Thyroid gland (tissue), 4 donors: ENCODE measurements at regions not wholly inside any gene's neighbourhood (a gene's known extent, or its start where the extent isn't known, plus 50 kb on each side); places are given as distances from the start of the nearest gene placed in this dataset.

ENCODE experiments used
- POLR2A ChIP-seq, 2 donors: fragments of 450-650 bp; IDR thresholded peaks; one replicate each; pipeline ENCODE4 v1.6.1; 2017; ENCODE audit warnings: antibody characterized with exemption in 2 of 2, mild to moderate bottlenecking in 2 of 2, moderate library complexity in 1 of 2
- TF ChIP-seq, protein P1 (sequence below), 6 experiments: fragments of 200-600 bp in 3 of 6; fragments of 450-650 bp in 3 of 6; sonication (generic) in 3 of 6; IDR thresholded peaks; one replicate each; pipeline ENCODE4 v1.5.1; 2016 to 2019; ENCODE audit warnings: antibody characterized with exemption in 6 of 6, mild to moderate bottlenecking in 2 of 6, inconsistent platforms in 1 of 6, moderate library complexity in 1 of 6

DNA sequence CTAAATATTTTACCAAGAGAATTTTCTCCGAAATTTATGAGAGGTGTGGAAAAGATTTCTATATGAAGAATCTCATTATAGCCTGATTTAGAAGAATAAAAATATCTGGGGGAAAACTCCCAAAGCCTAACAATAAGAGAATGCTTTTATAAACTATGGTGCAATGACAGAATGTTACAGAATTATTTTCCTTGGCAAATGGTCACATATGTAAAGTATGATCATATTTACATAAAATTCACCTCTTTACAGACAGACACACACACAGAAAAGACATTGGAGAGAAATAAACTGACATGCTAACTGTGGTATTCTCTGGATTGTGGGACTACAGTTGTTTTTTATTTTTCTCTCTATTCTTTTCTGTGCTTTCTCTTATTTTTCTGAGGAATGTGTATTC is 226.3 kb upstream of the USP24 start:
- TF ChIP-seq, protein P1, sequence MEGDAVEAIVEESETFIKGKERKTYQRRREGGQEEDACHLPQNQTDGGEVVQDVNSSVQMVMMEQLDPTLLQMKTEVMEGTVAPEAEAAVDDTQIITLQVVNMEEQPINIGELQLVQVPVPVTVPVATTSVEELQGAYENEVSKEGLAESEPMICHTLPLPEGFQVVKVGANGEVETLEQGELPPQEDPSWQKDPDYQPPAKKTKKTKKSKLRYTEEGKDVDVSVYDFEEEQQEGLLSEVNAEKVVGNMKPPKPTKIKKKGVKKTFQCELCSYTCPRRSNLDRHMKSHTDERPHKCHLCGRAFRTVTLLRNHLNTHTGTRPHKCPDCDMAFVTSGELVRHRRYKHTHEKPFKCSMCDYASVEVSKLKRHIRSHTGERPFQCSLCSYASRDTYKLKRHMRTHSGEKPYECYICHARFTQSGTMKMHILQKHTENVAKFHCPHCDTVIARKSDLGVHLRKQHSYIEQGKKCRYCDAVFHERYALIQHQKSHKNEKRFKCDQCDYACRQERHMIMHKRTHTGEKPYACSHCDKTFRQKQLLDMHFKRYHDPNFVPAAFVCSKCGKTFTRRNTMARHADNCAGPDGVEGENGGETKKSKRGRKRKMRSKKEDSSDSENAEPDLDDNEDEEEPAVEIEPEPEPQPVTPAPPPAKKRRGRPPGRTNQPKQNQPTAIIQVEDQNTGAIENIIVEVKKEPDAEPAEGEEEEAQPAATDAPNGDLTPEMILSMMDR (IDR thresholded peaks at IDR 0.05): no peak
- no peak for TF ChIP-seq POLR2A (IDR thresholded peaks at IDR 0.05)
